H1 (cell line): ENCODE measurements at regions not wholly inside any gene's neighbourhood (a gene's known extent, or its start where the extent isn't known, plus 50 kb on each side); places are given as distances from the start of the nearest gene placed in this dataset.

Experiments
- KDM4A ChIP-seq: IDR thresholded peaks from one replicate; pipeline ENCODE4 v1.7.1; 2012; ENCODE audit warnings: low read depth, mild to moderate bottlenecking, moderate library complexity, low read length, inconsistent platforms; ENCODE audit not compliant: severe bottlenecking
- MAFK ChIP-seq: IDR thresholded peaks from 2 replicates; pipeline ENCODE4 v1.6.1; 2012; ENCODE audit warnings: low read depth, mild to moderate bottlenecking, improper control_type of control experiment, low read length
- TF ChIP-seq, protein P1 (sequence below), 3 experiments: IDR thresholded peaks; 1 replicate in 2 of 3; 2 replicates in 1 of 3; pipeline versions ENCODE4 v1.5.1 to v1.6.1; 2011; ENCODE audit warnings: low read length in 3 of 3, mild to moderate bottlenecking in 3 of 3, inconsistent platforms in 2 of 3, low read depth in 1 of 3, moderate library complexity in 1 of 3; ENCODE audit not compliant: insufficient read depth in 1 of 3; ENCODE audit errors: control extremely low read depth in 1 of 3

- TF ChIP-seq, protein P1, sequence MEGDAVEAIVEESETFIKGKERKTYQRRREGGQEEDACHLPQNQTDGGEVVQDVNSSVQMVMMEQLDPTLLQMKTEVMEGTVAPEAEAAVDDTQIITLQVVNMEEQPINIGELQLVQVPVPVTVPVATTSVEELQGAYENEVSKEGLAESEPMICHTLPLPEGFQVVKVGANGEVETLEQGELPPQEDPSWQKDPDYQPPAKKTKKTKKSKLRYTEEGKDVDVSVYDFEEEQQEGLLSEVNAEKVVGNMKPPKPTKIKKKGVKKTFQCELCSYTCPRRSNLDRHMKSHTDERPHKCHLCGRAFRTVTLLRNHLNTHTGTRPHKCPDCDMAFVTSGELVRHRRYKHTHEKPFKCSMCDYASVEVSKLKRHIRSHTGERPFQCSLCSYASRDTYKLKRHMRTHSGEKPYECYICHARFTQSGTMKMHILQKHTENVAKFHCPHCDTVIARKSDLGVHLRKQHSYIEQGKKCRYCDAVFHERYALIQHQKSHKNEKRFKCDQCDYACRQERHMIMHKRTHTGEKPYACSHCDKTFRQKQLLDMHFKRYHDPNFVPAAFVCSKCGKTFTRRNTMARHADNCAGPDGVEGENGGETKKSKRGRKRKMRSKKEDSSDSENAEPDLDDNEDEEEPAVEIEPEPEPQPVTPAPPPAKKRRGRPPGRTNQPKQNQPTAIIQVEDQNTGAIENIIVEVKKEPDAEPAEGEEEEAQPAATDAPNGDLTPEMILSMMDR (IDR thresholded peaks at IDR 0.05; ENCODE audit: control extremely low read depth in 1 of 3, insufficient read depth in 1 of 3, low read depth in 1 of 3, low read length in 3 of 3): no peak
- TF ChIP-seq MAFK (no peak), KDM4A (no peak)
Observed at GRCh38 chr17:53635444-53635843, 187.3 kb upstream of the KIF2B start (continued).
